GM12878 (cell line): ENCODE measurements at regions not wholly inside any gene's neighbourhood (a gene's known extent, or its start where the extent isn't known, plus 50 kb on each side); places are given as distances from the start of the nearest gene placed in this dataset.

ENCODE experiments used
- ATAC-seq: fragments of 200-7000 bp; cut with Tn5 transposase; 3 replicates; pipeline ENCODE4 v1.9.1; 2020; ENCODE audit warnings: mild to moderate bottlenecking, moderate library complexity
- BruUV-seq: library from RNA; stranded (reverse); fragments of 400-500 nt; replicated peaks from 2 replicates; lab custom pipeline; 2021; lab: Mats Ljungman, UMichigan
- CTCF ChIA-PET: fragments of 300-600 bp; sonication (Branson Sonifier 250); formaldehyde crosslinking; extraction: SDS; loops from one replicate; lab custom pipeline; 2021; ENCODE audit warnings: inconsistent platforms; lab: Yijun Ruan, JAX
- POLR2A ChIA-PET: fragments of 350-600 bp; formaldehyde crosslinking; extraction: SDS; loops from one replicate; lab custom pipeline; 2021; ENCODE audit warnings: inconsistent platforms; lab: Charles Lee
- RAD21 ChIA-PET: fragments of 300-600 bp; sonication (Branson Sonifier 250); formaldehyde crosslinking; loops from one replicate; lab custom pipeline; 2023; ENCODE audit warnings: antibody characterized with exemption; ENCODE audit not compliant: unreplicated experiment; lab: Charles Lee
- SMC1A ChIA-PET: fragments of 300-600 bp; sonication (Branson Sonifier 250); formaldehyde crosslinking; loops from one replicate; lab custom pipeline; 2023; ENCODE audit not compliant: unreplicated experiment, uncharacterized antibody; lab: Charles Lee
- DNase-seq: peaks from one replicate; pipeline ENCODE4 v3.0.0-alpha.2; 2011; ENCODE audit warnings: low read depth, low spot score
- FAIRE-seq: peaks from 3 replicates; lab custom pipeline; 2011; peaks lifted over from hg19 to GRCh38; lab: Jason Lieb, UNC
- H2AFZ ChIP-seq: 2 replicates; pipeline ENCODE4 v1.6.0; 2011; ENCODE audit warnings: low read depth, low read length, control low read depth; ENCODE audit not compliant: control insufficient read depth
- H3K27ac ChIP-seq: 2 replicates; pipeline ENCODE4 v1.5.1; 2011; ENCODE audit warnings: control low read depth; ENCODE audit not compliant: control insufficient read depth, insufficient read depth
- H3K27me3 ChIP-seq, 2 experiments: replicated peaks in 1 of 2; 2 replicates each; pipeline versions ENCODE4 v1.6.0 to v1.6.1; 2011; ENCODE audit warnings: low read length in 1 of 2; ENCODE audit not compliant: control insufficient read depth in 2 of 2, insufficient read depth in 2 of 2
- H3K36me3 ChIP-seq, 2 experiments: 2 replicates each; pipeline ENCODE4 v1.5.1; 2011; ENCODE audit warnings: low read length in 1 of 2; ENCODE audit not compliant: control insufficient read depth in 2 of 2, insufficient read depth in 2 of 2
- H3K4me1 ChIP-seq: 2 replicates; pipeline ENCODE4 v1.6.1; 2011; ENCODE audit warnings: mild to moderate bottlenecking, low read length, moderate library complexity, mixed read lengths; ENCODE audit not compliant: control insufficient read depth, insufficient read depth
- H3K4me2 ChIP-seq: 2 replicates; pipeline ENCODE4 v1.6.0; 2011; ENCODE audit warnings: control low read depth; ENCODE audit not compliant: control insufficient read depth, insufficient read depth
- H3K4me3 ChIP-seq: fragments of 200-600 bp; sonication (generic); 2 replicates; pipeline ENCODE4 v1.5.1; 2016
- H3K79me2 ChIP-seq: 2 replicates; pipeline ENCODE4 v1.6.0; 2011; ENCODE audit warnings: low read length; ENCODE audit not compliant: control insufficient read depth, insufficient read depth
- H3K9ac ChIP-seq: 2 replicates; pipeline ENCODE4 v1.8.0; 2011; ENCODE audit warnings: low read length, control low read depth, mixed read lengths; ENCODE audit not compliant: control insufficient read depth, insufficient read depth
- H3K9me3 ChIP-seq: replicated peaks from 3 replicates; pipeline ENCODE4 v1.5.1; 2011; ENCODE audit warnings: mild to moderate bottlenecking, low read length; ENCODE audit not compliant: control insufficient read depth, insufficient read depth
- H4K20me1 ChIP-seq: 2 replicates; pipeline ENCODE4 v1.6.0; 2011; ENCODE audit not compliant: control insufficient read depth, insufficient read depth
- BHLHE40 ChIP-seq, 2 experiments: fragments of 450-650 bp in 1 of 2; IDR thresholded peaks; 2 replicates each; pipeline ENCODE4 v1.6.1; 2011 to 2017; ENCODE audit warnings: low read depth in 2 of 2, borderline replicate concordance in 1 of 2, improper control_type of control experiment in 1 of 2, low read length in 1 of 2, mild to moderate bottlenecking in 1 of 2
- HDAC2 ChIP-seq: fragments of 200-600 bp; sonication (generic); IDR thresholded peaks from 2 replicates; pipeline ENCODE4 v1.6.1; 2017
- JUND ChIP-seq: IDR thresholded peaks from 2 replicates; pipeline ENCODE4 v1.6.1; 2012; ENCODE audit warnings: low read depth, mild to moderate bottlenecking, low read length, improper control_type of control experiment, moderate library complexity
- PAX5 ChIP-seq: IDR thresholded peaks from 2 replicates; pipeline ENCODE4 v1.6.1; 2011; ENCODE audit warnings: low read depth, low read length, borderline replicate concordance
- POLR2AphosphoS2 ChIP-seq: IDR thresholded peaks from 2 replicates; pipeline ENCODE4 v1.6.1; 2011; ENCODE audit warnings: low read depth, mild to moderate bottlenecking, low read length, improper control_type of control experiment, moderate library complexity
- POU2F2 ChIP-seq: IDR thresholded peaks from 3 replicates; pipeline ENCODE4 v1.6.1; 2011; ENCODE audit warnings: low read depth, mild to moderate bottlenecking, low read length, borderline replicate concordance
- RB1 ChIP-seq: fragments of 450-650 bp; formaldehyde crosslinking; IDR thresholded peaks from 2 replicates; pipeline ENCODE4 v1.6.1; 2017; ENCODE audit warnings: mild to moderate bottlenecking, borderline replicate concordance
- SREBF2 ChIP-seq: IDR thresholded peaks from 2 replicates; pipeline ENCODE4 v1.6.1; 2012; ENCODE audit warnings: mild to moderate bottlenecking, low read length
- ZZZ3 ChIP-seq: IDR thresholded peaks from 2 replicates; pipeline ENCODE4 v1.6.1; 2011; ENCODE audit warnings: low read depth; ENCODE audit not compliant: control insufficient read depth, insufficient read length
- WGBS: methylation state at CpG from one replicate; pipeline ENCODE4 v1.1.6; 2016; ENCODE audit warnings: low lambda C conversion rate; ENCODE audit not compliant: insufficient replicate concordance, insufficient coverage; ENCODE audit errors: missing lambda C conversion rate; 5-methylcytosine and 5-hydroxymethylcytosine counted together
- in situ Hi-C: fragments of 300-500 bp; cut with MboI; formaldehyde crosslinking; loops from 9 replicates; pipeline ENCODE4 v1.14.3; 2018; ENCODE audit warnings: mixed read lengths
- intact Hi-C: fragments of 100-400 bp; cut with micrococcal nuclease; formaldehyde crosslinking; loops from one replicate; pipeline ENCODE4 v1.14.2; 2022; ENCODE audit not compliant: unreplicated experiment
- TF ChIP-seq, protein P1 (sequence below): IDR thresholded peaks from 2 replicates; pipeline ENCODE4 v1.6.1; 2012; ENCODE audit warnings: low read depth, low read length, improper control_type of control experiment

- TF ChIP-seq SREBF2: no peak
- no peak for TF ChIP-seq PAX5
Observed at GRCh38 chr18:78041218-78041617, 791.6 kb downstream of the GALR1 start (continued).

DNA sequence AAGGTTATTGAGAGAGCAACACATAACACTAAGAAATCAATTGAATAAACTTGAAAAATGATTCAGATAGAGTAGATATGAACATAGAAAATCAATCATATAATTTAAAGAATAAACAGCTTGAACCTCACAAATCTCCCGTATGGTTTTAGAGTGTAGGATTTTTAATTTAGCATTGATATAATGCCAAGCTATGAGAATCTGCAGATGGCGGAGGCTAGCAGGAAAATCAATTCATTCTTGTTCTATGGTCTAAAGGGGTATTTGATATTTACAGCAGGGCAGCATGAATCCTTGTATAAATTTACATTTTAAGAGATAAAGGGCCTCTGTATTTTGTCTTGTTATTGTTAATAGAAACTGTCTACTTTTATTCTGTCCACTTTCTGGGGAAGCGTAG, 797.0 kb downstream of the GALR1 start:
- no peak overlapping the region for H3K4me3 ChIP-seq
- POLR2A ChIA-PET: no interaction called here
- no peak overlapping the region for H3K4me2 ChIP-seq
- CTCF ChIA-PET: no interaction called here
- H3K9me3 ChIP-seq: no peaks in the 10 kb centered on the region
- H3K9ac ChIP-seq: no peak overlapping the region
- no peak for DNase-seq
- TF ChIP-seq, protein P1, sequence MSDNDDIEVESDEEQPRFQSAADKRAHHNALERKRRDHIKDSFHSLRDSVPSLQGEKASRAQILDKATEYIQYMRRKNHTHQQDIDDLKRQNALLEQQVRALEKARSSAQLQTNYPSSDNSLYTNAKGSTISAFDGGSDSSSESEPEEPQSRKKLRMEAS: no peak
- TF ChIP-seq ZZZ3 (no peak), POLR2AphosphoS2 (no peak), BHLHE40 (IDR thresholded peaks at IDR 0.05; ENCODE audit: borderline replicate concordance in 1 of 2, low read depth in 2 of 2, low read length in 1 of 2) (no peak), POU2F2 (no peak), HDAC2 (no peak), JUND (no peak), RB1 (no peak)
- intact Hi-C loops (no loop called here), in situ Hi-C loops (no loop called here)
- ATAC-seq: no peak
- no peak for FAIRE-seq
- H3K27me3 ChIP-seq: no peaks in the 10 kb centered on the region
- H4K20me1 ChIP-seq: no peaks in the 10 kb centered on the region
- H3K79me2 ChIP-seq: no peaks in the 10 kb centered on the region
- no peak overlapping the region for H3K27ac ChIP-seq
- SMC1A ChIA-PET: no interaction called here
- no peaks in the 10 kb centered on the region for H3K4me1 ChIP-seq
- no TSS peak for BruUV-seq
- no peak overlapping the region for H2AFZ ChIP-seq
- no peaks in the 10 kb centered on the region for H3K36me3 ChIP-seq
- RAD21 ChIA-PET: no interaction called here
- WGBS: 32% methylated on average over 3 of the region's 3 CpGs
